ENCODE measurements at regions not wholly inside any gene's neighbourhood (a gene's known extent, or its start where the extent isn't known, plus 50 kb on each side); places are given as distances from the start of the nearest gene placed in this dataset.
A peak's percentile ranks its signal among the peaks of the same experiment; 100 is the strongest.

GRCh38 chr9:129489838-129490582 lies 130.9 kb downstream of the C9orf50 start:
- Mint-ChIP-seq H3K4me3 (peak overlapping the region; percentile 61), H3K4me1 (peaks cover 20 to 43% of the 10 kb centered on the region in 2 donors), H3K27me3 (ENCODE audit: low read depth in 2 of 2) (peaks cover 0 to 5% of the 10 kb centered on the region in 2 donors), H3K27ac (peak overlapping the region; percentile 47 to 92), H3K36me3 (no peaks in the 10 kb centered on the region), H3K9me3 (no peaks in the 10 kb centered on the region)
- ATAC-seq: no peak
- no peak for TF ChIP-seq CTCF (IDR thresholded peaks at IDR 0.05)
- peak in 1 of 2 donors; percentile 86 for DNase-seq
- Histone ChIP-seq H3K27ac (ENCODE audit: low read length) (peak overlapping the region; percentile 6), H3K27me3 (ENCODE audit: control insufficient read depth, insufficient read depth, low read length) (no peaks in the 10 kb centered on the region), H3K36me3 (ENCODE audit: control insufficient read depth, insufficient read depth, low read length) (no peaks in the 10 kb centered on the region), H3K4me3 (ENCODE audit: low read length) (peak overlapping the region; percentile 0), H3K4me1 (ENCODE audit: control insufficient read depth, insufficient read depth, low read length) (peaks cover 42% of the 10 kb centered on the region), H3K9me3 (ENCODE audit: control insufficient read depth, insufficient read depth, low read length) (no peaks in the 10 kb centered on the region)
- 76% methylated on average over 15 of the region's 15 CpGs for WGBS (ENCODE audit: insufficient coverage)
- intact Hi-C loops (cut with micrococcal nuclease): loop anchor here (2.0 to 10.0 kb wide), 3 partner anchors 31 to 77 kb away; no protein-coding TSS in a partner anchor

DNA sequence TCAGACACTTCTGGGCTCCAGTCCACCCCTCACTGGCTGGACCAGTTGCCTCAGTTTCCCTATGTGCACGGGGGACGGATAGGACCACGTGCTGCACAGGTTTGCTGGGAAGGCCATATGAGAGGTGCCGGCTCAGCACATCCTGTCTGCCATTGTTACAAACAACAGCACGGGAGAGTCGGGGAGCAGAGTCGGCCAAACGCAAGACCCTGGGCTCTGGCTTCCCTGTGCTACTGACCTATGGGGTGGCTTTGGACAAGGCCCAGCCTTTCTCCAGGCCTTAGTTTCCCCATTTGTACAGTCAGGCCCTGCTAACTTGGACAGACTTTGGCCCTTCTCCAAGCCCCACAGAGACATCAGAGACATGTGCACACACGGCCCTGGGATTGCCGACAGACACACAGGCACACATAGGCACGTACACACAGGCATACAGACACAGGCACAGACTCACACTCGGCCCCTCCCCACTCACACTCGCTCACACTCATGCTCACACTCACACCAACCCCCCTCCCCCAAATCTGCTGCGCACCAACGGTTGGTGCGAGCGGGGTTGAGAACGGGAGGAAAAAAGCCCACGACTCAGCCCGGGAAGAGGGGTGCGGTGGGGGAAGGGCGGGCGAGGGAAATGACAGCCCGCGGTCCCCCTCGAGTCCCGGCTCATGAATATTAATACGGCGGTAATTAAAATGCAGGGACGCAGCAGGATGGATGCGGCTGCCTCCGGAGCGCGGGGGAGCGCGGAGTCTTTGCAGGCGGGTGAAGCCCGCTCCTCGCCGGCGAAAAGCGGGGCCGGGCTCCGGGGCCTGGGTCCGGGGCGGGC lies 133.0 kb downstream of the C9orf50 start:
- intact Hi-C loops (cut with micrococcal nuclease): loop anchor here (2.0 kb wide), 2 partner anchors 29 to 75 kb away; no protein-coding TSS in a partner anchor

DNA sequence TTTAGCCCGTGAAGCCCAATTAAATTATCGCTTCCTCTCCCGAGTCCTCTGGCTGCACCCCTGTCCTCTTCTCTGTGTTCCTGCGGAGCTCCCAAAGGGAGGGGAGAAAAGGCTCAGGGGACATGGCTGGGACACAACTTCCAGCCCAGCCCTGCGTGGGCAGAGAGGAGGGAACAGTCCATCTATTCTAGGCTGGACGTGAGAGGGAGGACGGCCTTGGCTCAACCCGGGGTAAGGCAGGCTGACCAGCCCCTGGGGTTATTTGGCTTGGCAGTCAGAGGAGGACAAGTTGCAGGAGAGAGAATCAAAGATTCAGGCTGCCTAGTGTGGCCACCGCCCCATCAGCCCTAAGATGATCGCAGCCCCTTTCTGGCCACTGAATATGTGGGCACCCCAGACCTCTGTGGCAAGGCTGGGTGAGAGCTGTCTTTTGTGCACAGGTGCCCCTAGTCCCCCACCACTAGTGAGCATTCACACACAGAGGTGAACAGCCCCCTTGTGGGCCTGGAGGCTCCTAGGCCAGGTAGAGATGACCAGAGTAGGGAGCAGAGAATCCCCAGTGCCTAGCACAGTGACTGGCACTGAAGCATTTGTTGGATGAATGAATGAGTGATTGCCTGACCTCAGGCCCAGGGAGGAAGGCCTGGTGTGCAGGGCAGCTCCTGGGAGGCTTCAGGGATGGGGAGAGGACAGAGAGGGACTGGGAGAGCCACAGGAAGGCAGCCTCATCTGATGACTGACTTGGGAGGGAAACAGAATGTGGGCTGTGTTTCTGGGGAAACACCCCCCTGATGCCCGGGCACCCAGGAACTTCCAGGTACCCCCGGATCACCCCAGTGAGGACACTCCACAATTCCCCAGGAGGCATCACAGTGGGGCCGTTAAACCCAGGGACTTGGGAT lies 133.9 kb downstream of the C9orf50 start:
- no peaks in the 10 kb centered on the region for H3K9me3 Mint-ChIP-seq
- H3K27me3 Mint-ChIP-seq (ENCODE audit: low read depth in 2 of 2): peaks cover 7 to 13% of the 10 kb centered on the region in 2 donors
- H3K4me3 ChIP-seq (ENCODE audit: low read length): no peak overlapping the region
- peaks cover 20 to 34% of the 10 kb centered on the region in 2 donors for H3K4me1 Mint-ChIP-seq
- H3K36me3 Mint-ChIP-seq: no peaks in the 10 kb centered on the region
- intact Hi-C loops (cut with micrococcal nuclease): no loop called here
- H3K36me3 ChIP-seq (ENCODE audit: control insufficient read depth, insufficient read depth, low read length): no peaks in the 10 kb centered on the region
- H3K9me3 ChIP-seq (ENCODE audit: control insufficient read depth, insufficient read depth, low read length): no peaks in the 10 kb centered on the region
- H3K27ac Mint-ChIP-seq: peak overlapping the region; percentile 85 to 92
- H3K27me3 ChIP-seq (ENCODE audit: control insufficient read depth, insufficient read depth, low read length): peaks cover 12% of the 10 kb centered on the region
- WGBS (ENCODE audit: insufficient coverage): 94% methylated on average over 13 of the region's 13 CpGs
- peak overlapping the region; percentile 71 for H3K4me3 Mint-ChIP-seq
- DNase-seq: no peak
- ATAC-seq: no peak
- H3K4me1 ChIP-seq (ENCODE audit: control insufficient read depth, insufficient read depth, low read length): peaks cover 58% of the 10 kb centered on the region
- no peak for TF ChIP-seq CTCF (IDR thresholded peaks at IDR 0.05)
- H3K27ac ChIP-seq (ENCODE audit: low read length): peak overlapping the region; percentile 9

More for the DNA sequence above, 133.0 kb downstream of the C9orf50 start:
- DNase-seq (peak in 1 of 2 donors; percentile 76), ATAC-seq (peak in 2 of 3 donors; percentile 4 to 35)
- H3K36me3 ChIP-seq (ENCODE audit: control insufficient read depth, insufficient read depth, low read length): no peaks in the 10 kb centered on the region
- H3K4me1 ChIP-seq (ENCODE audit: control insufficient read depth, insufficient read depth, low read length): peaks cover 53% of the 10 kb centered on the region
- Mint-ChIP-seq H3K9me3 (no peaks in the 10 kb centered on the region), H3K36me3 (no peaks in the 10 kb centered on the region), H3K27me3 (ENCODE audit: low read depth in 2 of 2) (peaks cover 7 to 13% of the 10 kb centered on the region in 2 donors), H3K4me1 (peaks cover 20 to 39% of the 10 kb centered on the region in 2 donors), H3K4me3 (peak overlapping the region; percentile 82), H3K27ac (peak overlapping the region; percentile 85 to 92)
- H3K27me3 ChIP-seq (ENCODE audit: control insufficient read depth, insufficient read depth, low read length): peaks cover 10% of the 10 kb centered on the region
- 18% methylated on average over 46 of the region's 46 CpGs for WGBS (ENCODE audit: insufficient coverage)
- H3K27ac ChIP-seq (ENCODE audit: low read length): peak overlapping the region; percentile 80
- H3K4me3 ChIP-seq (ENCODE audit: low read length): peak overlapping the region; percentile 42
- no peak for TF ChIP-seq CTCF (IDR thresholded peaks at IDR 0.05)
- H3K9me3 ChIP-seq (ENCODE audit: control insufficient read depth, insufficient read depth, low read length): no peaks in the 10 kb centered on the region

Data from natural killer cell (primary cell).